Panc1 (cell line): ENCODE measurements at regions not wholly inside any gene's neighbourhood (a gene's known extent, or its start where the extent isn't known, plus 50 kb on each side); places are given as distances from the start of the nearest gene placed in this dataset.

Experiments
- POLR2AphosphoS5 ChIP-seq: IDR thresholded peaks from 2 replicates; pipeline ENCODE4 v1.6.1; 2012; ENCODE audit warnings: mild to moderate bottlenecking, low read depth, low read length, moderate library complexity
- REST ChIP-seq, 2 experiments: IDR thresholded peaks; 2 replicates each; pipeline ENCODE4 v1.6.1; 2011 to 2012; ENCODE audit warnings: low read depth in 2 of 2, control low read depth in 1 of 2, low read length in 1 of 2, mild to moderate bottlenecking in 1 of 2, moderate library complexity in 1 of 2; ENCODE audit not compliant: insufficient read depth in 1 of 2
- TF ChIP-seq, protein P1 (sequence below): fragments of 450-650 bp; IDR thresholded peaks from 2 replicates; pipeline ENCODE4 v1.5.1; 2017; ENCODE audit warnings: mild to moderate bottlenecking

- TF ChIP-seq, protein P1, sequence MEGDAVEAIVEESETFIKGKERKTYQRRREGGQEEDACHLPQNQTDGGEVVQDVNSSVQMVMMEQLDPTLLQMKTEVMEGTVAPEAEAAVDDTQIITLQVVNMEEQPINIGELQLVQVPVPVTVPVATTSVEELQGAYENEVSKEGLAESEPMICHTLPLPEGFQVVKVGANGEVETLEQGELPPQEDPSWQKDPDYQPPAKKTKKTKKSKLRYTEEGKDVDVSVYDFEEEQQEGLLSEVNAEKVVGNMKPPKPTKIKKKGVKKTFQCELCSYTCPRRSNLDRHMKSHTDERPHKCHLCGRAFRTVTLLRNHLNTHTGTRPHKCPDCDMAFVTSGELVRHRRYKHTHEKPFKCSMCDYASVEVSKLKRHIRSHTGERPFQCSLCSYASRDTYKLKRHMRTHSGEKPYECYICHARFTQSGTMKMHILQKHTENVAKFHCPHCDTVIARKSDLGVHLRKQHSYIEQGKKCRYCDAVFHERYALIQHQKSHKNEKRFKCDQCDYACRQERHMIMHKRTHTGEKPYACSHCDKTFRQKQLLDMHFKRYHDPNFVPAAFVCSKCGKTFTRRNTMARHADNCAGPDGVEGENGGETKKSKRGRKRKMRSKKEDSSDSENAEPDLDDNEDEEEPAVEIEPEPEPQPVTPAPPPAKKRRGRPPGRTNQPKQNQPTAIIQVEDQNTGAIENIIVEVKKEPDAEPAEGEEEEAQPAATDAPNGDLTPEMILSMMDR: no peak
- no peak for TF ChIP-seq POLR2AphosphoS5
- no peak for TF ChIP-seq REST (IDR thresholded peaks at IDR 0.05; ENCODE audit: insufficient read depth in 1 of 2, low read depth in 2 of 2, low read length in 1 of 2)
These were observed 158.3 kb upstream of the WSCD1 start for GRCh38 chr17:5911919-5912318.
